Spleen (tissue), 7 donors: ENCODE measurements at regions not wholly inside any gene's neighbourhood (a gene's known extent, or its start where the extent isn't known, plus 50 kb on each side); places are given as distances from the start of the nearest gene placed in this dataset.

ENCODE experiments used
- POLR2A ChIP-seq, 3 donors: fragments of 450-650 bp; IDR thresholded peaks; one replicate each; pipeline ENCODE4 v1.5.1; 2017; ENCODE audit warnings: antibody characterized with exemption in 3 of 3, mild to moderate bottlenecking in 1 of 3
- POLR2AphosphoS5 ChIP-seq, 3 donors: sonication (generic); formaldehyde crosslinking; IDR thresholded peaks; one replicate each; pipeline ENCODE4 v1.5.1; 2017; ENCODE audit warnings: antibody characterized with exemption in 3 of 3
- TF ChIP-seq, protein P1 (sequence below), 11 experiments: fragments of 200-600 bp in 7 of 11; fragments of 450-650 bp in 4 of 11; sonication (generic) in 4 of 11; IDR thresholded peaks in 8 of 11; conservative IDR thresholded peaks in 3 of 11; 1 replicate in 7 of 11; 2 replicates in 4 of 11; pipeline versions ENCODE4 v1.4.0 to v1.8.0; 2016 to 2021; ENCODE audit warnings: antibody characterized with exemption in 11 of 11, inconsistent platforms in 4 of 11, mild to moderate bottlenecking in 1 of 11
- donor health status: DM: no; HTN: no; CAD: no; lungs with moderate emphysema.
- donor health status: DM: no; HTN: no; CAD: no.
- donor health status: DM: no; HTN: no; CAD: no.

- TF ChIP-seq POLR2AphosphoS5 (IDR thresholded peaks at IDR 0.05) (no peak), POLR2A (IDR thresholded peaks at IDR 0.05) (no peak)
- TF ChIP-seq, protein P1, sequence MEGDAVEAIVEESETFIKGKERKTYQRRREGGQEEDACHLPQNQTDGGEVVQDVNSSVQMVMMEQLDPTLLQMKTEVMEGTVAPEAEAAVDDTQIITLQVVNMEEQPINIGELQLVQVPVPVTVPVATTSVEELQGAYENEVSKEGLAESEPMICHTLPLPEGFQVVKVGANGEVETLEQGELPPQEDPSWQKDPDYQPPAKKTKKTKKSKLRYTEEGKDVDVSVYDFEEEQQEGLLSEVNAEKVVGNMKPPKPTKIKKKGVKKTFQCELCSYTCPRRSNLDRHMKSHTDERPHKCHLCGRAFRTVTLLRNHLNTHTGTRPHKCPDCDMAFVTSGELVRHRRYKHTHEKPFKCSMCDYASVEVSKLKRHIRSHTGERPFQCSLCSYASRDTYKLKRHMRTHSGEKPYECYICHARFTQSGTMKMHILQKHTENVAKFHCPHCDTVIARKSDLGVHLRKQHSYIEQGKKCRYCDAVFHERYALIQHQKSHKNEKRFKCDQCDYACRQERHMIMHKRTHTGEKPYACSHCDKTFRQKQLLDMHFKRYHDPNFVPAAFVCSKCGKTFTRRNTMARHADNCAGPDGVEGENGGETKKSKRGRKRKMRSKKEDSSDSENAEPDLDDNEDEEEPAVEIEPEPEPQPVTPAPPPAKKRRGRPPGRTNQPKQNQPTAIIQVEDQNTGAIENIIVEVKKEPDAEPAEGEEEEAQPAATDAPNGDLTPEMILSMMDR (IDR thresholded peaks at IDR 0.05 in 8 of 11, conservative IDR thresholded peaks at IDR 0.05 in 3 of 11) = no peak
These were observed 213.8 kb downstream of the ERMARD start for GRCh38 chr6:169965239-169965638.
